SU-DHL-6 (cell line): ENCODE measurements at regions not wholly inside any gene's neighbourhood (a gene's known extent, or its start where the extent isn't known, plus 50 kb on each side); places are given as distances from the start of the nearest gene placed in this dataset.
"Not testable (repeated sequence)": the region's sequence is repeated elsewhere in the genome, so short reads cannot be mapped to it uniquely, and the experiment has no call there.

Experiments
- H2AFZ ChIP-seq: fragments of 200-600 bp; sonication (generic); 2 replicates; pipeline ENCODE4 v1.6.1; 2014; ENCODE audit warnings: low read depth, mild to moderate bottlenecking, moderate library complexity, mixed read lengths, antibody characterized with exemption, low read length; ENCODE audit not compliant: severe bottlenecking
- H3F3A ChIP-seq: fragments of 200-600 bp; shearing (Covaris generic); 2 replicates; pipeline ENCODE4 v1.6.0; 2016; ENCODE audit warnings: antibody characterized with exemption, mild to moderate bottlenecking; ENCODE audit not compliant: insufficient read depth
- H3K27ac ChIP-seq: fragments of 200-600 bp; sonication (generic); 2 replicates; pipeline ENCODE4 v1.5.1; 2016; ENCODE audit warnings: low read depth, mild to moderate bottlenecking, low read length, moderate library complexity, mixed read lengths
- H3K27me3 ChIP-seq: fragments of 200-600 bp; sonication (generic), shearing (Covaris generic); 2 replicates; pipeline ENCODE4 v1.6.0; 2014; ENCODE audit warnings: mild to moderate bottlenecking, low read length
- H3K36me3 ChIP-seq: fragments of 200-600 bp; sonication (generic); 2 replicates; pipeline ENCODE4 v1.6.1; 2014; ENCODE audit warnings: mild to moderate bottlenecking, low read length, mixed read lengths
- H3K4me2 ChIP-seq: fragments of 300-600, 200-600 bp; shearing (Covaris generic), sonication (generic); 2 replicates; pipeline ENCODE4 v1.6.0; 2014; ENCODE audit warnings: low read length, low read depth, mild to moderate bottlenecking; ENCODE audit not compliant: poor library complexity, severe bottlenecking
- H3K4me3 ChIP-seq: fragments of 200-600 bp; sonication (generic); 2 replicates; pipeline ENCODE4 v1.5.1; 2014; ENCODE audit warnings: antibody characterized with exemption, low read length, mild to moderate bottlenecking, mixed read lengths; ENCODE audit not compliant: insufficient read depth, poor library complexity, severe bottlenecking
- H3K79me2 ChIP-seq: fragments of 200-600 bp; sonication (generic); 2 replicates; pipeline ENCODE4 v1.6.1; 2014; ENCODE audit warnings: mild to moderate bottlenecking, low read length, moderate library complexity; ENCODE audit not compliant: insufficient read depth
- H3K9ac ChIP-seq: fragments of 200-600 bp; sonication (generic); 2 replicates; pipeline ENCODE4 v1.7.0; 2014; ENCODE audit warnings: mild to moderate bottlenecking, low read length
- H3K9me2 ChIP-seq: fragments of 200-600 bp; sonication (generic); replicated peaks from 2 replicates; pipeline ENCODE4 v1.6.1; 2014; ENCODE audit warnings: low read length; ENCODE audit not compliant: insufficient read depth
- H3K9me3 ChIP-seq: fragments of 200-600 bp; sonication (generic); 2 replicates; pipeline ENCODE4 v1.6.1; 2014; ENCODE audit warnings: low read length, mixed read lengths; ENCODE audit not compliant: insufficient read depth
- H4K20me1 ChIP-seq: fragments of 200-600 bp; sonication (generic); 2 replicates; pipeline ENCODE4 v1.6.1; 2014; ENCODE audit warnings: low read depth, mild to moderate bottlenecking, antibody characterized with exemption, low read length, moderate library complexity, mixed read lengths
- CTCF ChIP-seq: fragments of 200-600 bp; sonication (generic); IDR thresholded peaks from one replicate; pipeline ENCODE4 v1.5.1; 2017; ENCODE audit warnings: antibody characterized with exemption, mild to moderate bottlenecking, low read length, moderate library complexity; ENCODE audit not compliant: insufficient read depth, poor library complexity, severe bottlenecking
- EZH2phosphoT487 ChIP-seq: fragments of 200-600 bp; sonication (generic), shearing (Covaris generic); conservative IDR thresholded peaks from 2 replicates; pipeline ENCODE4 v1.6.1; 2018; ENCODE audit warnings: mild to moderate bottlenecking, antibody characterized with exemption, low read length, moderate library complexity, mixed read lengths

- H3K27me3 ChIP-seq: no peaks in the 10 kb centered on the region
- H3K9ac ChIP-seq: no peak overlapping the region
- no peak overlapping the region for H3K4me2 ChIP-seq
- H3F3A ChIP-seq: no peaks in the 10 kb centered on the region
- H3K79me2 ChIP-seq: no peaks in the 10 kb centered on the region
- H2AFZ ChIP-seq: no peak overlapping the region
- no peaks in the 10 kb centered on the region for H3K9me2 ChIP-seq
- no peaks in the 10 kb centered on the region for H3K36me3 ChIP-seq
- no peak overlapping the region for H3K4me3 ChIP-seq
- TF ChIP-seq EZH2phosphoT487 (no peak), CTCF (no peak)
- no peaks in the 10 kb centered on the region for H4K20me1 ChIP-seq
- H3K9me3 ChIP-seq: no peaks in the 10 kb centered on the region
- no peak overlapping the region for H3K27ac ChIP-seq
Measured at GRCh38 chr4:169846396-169846795, 88.7 kb upstream of the HPF1 start.

- Histone ChIP-seq H3K9ac (no peak overlapping the region), H4K20me1 (no peaks in the 10 kb centered on the region), H3K4me2 (no peak overlapping the region), H3K4me3 (no peak overlapping the region), H3K27me3 (no peaks in the 10 kb centered on the region), H3K9me2 (no peaks in the 10 kb centered on the region), H3K36me3 (no peaks in the 10 kb centered on the region), H3K27ac (no peak overlapping the region), H2AFZ (no peak overlapping the region), H3F3A (no peaks in the 10 kb centered on the region), H3K79me2 (no peaks in the 10 kb centered on the region), H3K9me3 (no peaks in the 10 kb centered on the region)
- TF ChIP-seq CTCF: no peak
- no peak for TF ChIP-seq EZH2phosphoT487
Measured at GRCh38 chr4:169841776-169842175, 84.0 kb upstream of the HPF1 start.

- H3K4me3 ChIP-seq: no peak overlapping the region
- no peak overlapping the region for H2AFZ ChIP-seq
- no peaks in the 10 kb centered on the region for H4K20me1 ChIP-seq
- H3K9me3 ChIP-seq: no peaks in the 10 kb centered on the region
- H3K27me3 ChIP-seq: no peaks in the 10 kb centered on the region
- H3K27ac ChIP-seq: no peak overlapping the region
- no peak overlapping the region for H3K9ac ChIP-seq
- no peaks in the 10 kb centered on the region for H3K9me2 ChIP-seq
- no peaks in the 10 kb centered on the region for H3F3A ChIP-seq
- H3K36me3 ChIP-seq: no peaks in the 10 kb centered on the region
- no peak overlapping the region for H3K4me2 ChIP-seq
- no peaks in the 10 kb centered on the region for H3K79me2 ChIP-seq
- TF ChIP-seq EZH2phosphoT487 (no peak), CTCF (no peak)
Measured at GRCh38 chr4:169840554-169840953, 82.8 kb upstream of the HPF1 start.

GRCh38 chr4:169828329-169828728 is 70.6 kb upstream of the HPF1 start:
- not testable (repeated sequence) for H3K4me2 ChIP-seq, H3K27me3 ChIP-seq, H3F3A ChIP-seq, H3K36me3 ChIP-seq, H3K27ac ChIP-seq, H3K9ac ChIP-seq, H3K79me2 ChIP-seq, H3K4me3 ChIP-seq, H3K9me2 ChIP-seq, H4K20me1 ChIP-seq, H3K9me3 ChIP-seq, H2AFZ ChIP-seq
